Activated B cell treated with CpG ODN at 0.5 μM for 24 hours (primary cell): ENCODE measurements at regions not wholly inside any gene's neighbourhood (a gene's known extent, or its start where the extent isn't known, plus 50 kb on each side); places are given as distances from the start of the nearest gene placed in this dataset.

Source experiments
- ATAC-seq: fragments of 200-7000 bp; cut with Tn5 transposase; one replicate; pipeline ENCODE4 v1.10.0; 2021; ENCODE audit warnings: low read depth, mild to moderate bottlenecking, moderate library complexity
- CTCF ChIA-PET: fragments of 350-600 bp; sonication (Branson Sonifier 250); formaldehyde crosslinking; loops from one replicate; lab custom pipeline; 2021; ENCODE audit warnings: antibody characterized with exemption; lab: Charles Lee
- POLR2A ChIA-PET: fragments of 350-600 bp; sonication (Branson Sonifier 250); formaldehyde crosslinking; loops from one replicate; lab custom pipeline; 2021; ENCODE audit warnings: antibody characterized with exemption; lab: Charles Lee
- DNase-seq: peaks from one replicate; pipeline ENCODE4 v3.0.0; 2022
- H3K27ac Mint-ChIP-seq: one replicate; pipeline ENCODE4 v1.8.0; 2020; ENCODE audit warnings: mixed read lengths
- H3K27me3 Mint-ChIP-seq: one replicate; pipeline ENCODE4 v1.8.0; 2021; ENCODE audit warnings: mixed read lengths
- H3K36me3 Mint-ChIP-seq: one replicate; pipeline ENCODE4 v1.8.0; 2021; ENCODE audit warnings: low read depth, mixed read lengths
- H3K4me1 Mint-ChIP-seq: one replicate; pipeline ENCODE4 v1.8.0; 2021; ENCODE audit warnings: mixed read lengths
- H3K4me3 Mint-ChIP-seq: one replicate; pipeline ENCODE4 v1.8.0; 2020; ENCODE audit warnings: mild to moderate bottlenecking, mixed read lengths
- H3K9me3 Mint-ChIP-seq: one replicate; pipeline ENCODE4 v1.8.0; 2020; ENCODE audit warnings: mixed read lengths
- intact Hi-C: fragments of 100-400 bp; cut with micrococcal nuclease; formaldehyde crosslinking; loops from one replicate; pipeline ENCODE4 v1.15.1; 2024
- TF ChIP-seq, protein P1 (sequence below): fragments of 200-600 bp; IDR thresholded peaks from one replicate; pipeline ENCODE4 v1.8.0; 2022; ENCODE audit warnings: antibody characterized with exemption, mild to moderate bottlenecking

DNA sequence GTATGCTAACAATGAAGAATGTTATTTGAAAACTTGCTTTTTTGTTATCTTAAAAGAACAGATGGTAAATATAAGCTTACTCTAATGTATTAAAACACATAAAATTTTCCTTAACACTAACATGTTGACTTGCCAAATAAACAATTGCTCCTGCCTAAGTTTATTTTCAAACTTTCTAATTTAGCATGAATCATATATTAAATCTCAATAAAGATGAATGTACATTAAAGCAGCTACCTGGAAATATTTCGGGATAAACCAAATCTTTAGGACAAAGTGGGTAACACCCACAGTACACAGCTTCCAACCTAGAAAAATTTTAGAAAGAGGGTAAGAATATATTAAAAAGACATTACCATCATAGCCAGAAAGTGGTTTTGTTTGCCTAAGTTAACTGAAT, 567.4 kb downstream of the ZEB2 start:
- H3K4me3 Mint-ChIP-seq = no peak overlapping the region
- ChIA-PET POLR2A (no interaction called here), CTCF (no interaction called here)
- TF ChIP-seq, protein P1, sequence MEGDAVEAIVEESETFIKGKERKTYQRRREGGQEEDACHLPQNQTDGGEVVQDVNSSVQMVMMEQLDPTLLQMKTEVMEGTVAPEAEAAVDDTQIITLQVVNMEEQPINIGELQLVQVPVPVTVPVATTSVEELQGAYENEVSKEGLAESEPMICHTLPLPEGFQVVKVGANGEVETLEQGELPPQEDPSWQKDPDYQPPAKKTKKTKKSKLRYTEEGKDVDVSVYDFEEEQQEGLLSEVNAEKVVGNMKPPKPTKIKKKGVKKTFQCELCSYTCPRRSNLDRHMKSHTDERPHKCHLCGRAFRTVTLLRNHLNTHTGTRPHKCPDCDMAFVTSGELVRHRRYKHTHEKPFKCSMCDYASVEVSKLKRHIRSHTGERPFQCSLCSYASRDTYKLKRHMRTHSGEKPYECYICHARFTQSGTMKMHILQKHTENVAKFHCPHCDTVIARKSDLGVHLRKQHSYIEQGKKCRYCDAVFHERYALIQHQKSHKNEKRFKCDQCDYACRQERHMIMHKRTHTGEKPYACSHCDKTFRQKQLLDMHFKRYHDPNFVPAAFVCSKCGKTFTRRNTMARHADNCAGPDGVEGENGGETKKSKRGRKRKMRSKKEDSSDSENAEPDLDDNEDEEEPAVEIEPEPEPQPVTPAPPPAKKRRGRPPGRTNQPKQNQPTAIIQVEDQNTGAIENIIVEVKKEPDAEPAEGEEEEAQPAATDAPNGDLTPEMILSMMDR = no peak
- intact Hi-C loops = no loop called here
- no peaks in the 10 kb centered on the region for H3K27me3 Mint-ChIP-seq
- H3K4me1 Mint-ChIP-seq = no peaks in the 10 kb centered on the region
- peaks cover 6% of the 10 kb centered on the region for H3K36me3 Mint-ChIP-seq
- no peak for DNase-seq
- no peak for ATAC-seq
- no peak overlapping the region for H3K27ac Mint-ChIP-seq
- no peaks in the 10 kb centered on the region for H3K9me3 Mint-ChIP-seq

DNA sequence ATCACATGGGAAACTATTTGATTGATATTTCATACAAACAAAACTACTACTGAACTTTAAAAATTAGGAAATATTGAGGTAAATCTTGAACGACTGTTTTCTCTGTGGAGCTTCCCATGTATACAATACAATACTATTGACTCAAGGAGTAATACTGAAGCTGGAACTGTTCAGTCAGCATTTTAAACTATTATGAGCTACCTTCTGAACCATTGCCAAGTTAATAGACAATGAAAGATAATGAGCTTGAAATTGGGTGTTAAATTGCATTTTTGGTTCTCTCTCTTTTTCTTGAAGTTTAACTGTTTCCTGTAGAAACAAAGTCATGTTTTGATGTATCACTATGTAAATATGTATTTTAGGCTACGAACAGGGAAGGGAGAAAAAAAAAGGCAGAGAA, 569.2 kb downstream of the ZEB2 start:
- intact Hi-C loops = no loop called here
- H3K27ac Mint-ChIP-seq = no peak overlapping the region
- TF ChIP-seq, protein P1 = no peak
- H3K4me3 Mint-ChIP-seq = no peak overlapping the region
- H3K9me3 Mint-ChIP-seq = no peaks in the 10 kb centered on the region
- ChIA-PET POLR2A (no interaction called here), CTCF (no interaction called here)
- no peak for ATAC-seq
- H3K36me3 Mint-ChIP-seq = peaks cover 24% of the 10 kb centered on the region
- H3K27me3 Mint-ChIP-seq = no peaks in the 10 kb centered on the region
- no peak for DNase-seq
- H3K4me1 Mint-ChIP-seq = no peaks in the 10 kb centered on the region

DNA sequence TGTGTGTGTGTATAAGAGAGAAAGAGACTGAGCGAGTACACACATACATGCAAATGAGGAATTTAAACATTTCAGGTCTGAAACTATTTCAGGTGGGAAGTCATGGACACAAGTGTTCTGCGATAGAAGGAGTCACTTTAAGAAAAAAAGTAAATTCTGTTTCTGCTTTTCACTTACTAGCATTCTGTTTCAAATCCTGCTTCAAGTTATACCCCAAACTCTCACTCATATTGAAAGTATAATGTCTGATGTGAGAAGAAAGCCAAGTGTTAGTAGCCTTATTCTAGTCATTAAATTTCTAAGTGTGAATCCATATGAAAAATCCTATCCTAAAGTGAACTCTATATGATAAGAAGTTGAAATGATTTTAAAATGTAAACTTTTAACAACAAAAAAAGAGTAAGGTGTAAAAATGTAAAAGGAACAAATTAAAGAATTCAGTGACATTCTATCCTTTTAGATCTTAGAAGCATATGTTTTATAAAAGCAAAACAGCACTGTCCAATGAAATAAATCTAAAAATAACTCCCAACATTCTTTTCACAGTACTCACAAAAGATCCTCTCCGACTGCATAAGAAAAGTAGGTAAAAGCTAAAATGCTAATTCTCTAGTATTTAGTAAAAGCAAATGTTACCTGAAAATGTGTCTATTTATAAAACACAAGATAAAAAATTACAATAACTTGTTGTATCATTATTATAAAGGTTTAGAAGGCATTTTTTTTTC, 570.6 kb downstream of the ZEB2 start:
- Mint-ChIP-seq H3K27me3 (no peaks in the 10 kb centered on the region), H3K27ac (no peak overlapping the region), H3K36me3 (peaks cover 34% of the 10 kb centered on the region), H3K4me1 (no peaks in the 10 kb centered on the region), H3K9me3 (no peaks in the 10 kb centered on the region), H3K4me3 (no peak overlapping the region)
- no peak for ATAC-seq
- ChIA-PET CTCF (no interaction called here), POLR2A (no interaction called here)
- TF ChIP-seq, protein P1 = no peak
- intact Hi-C loops = no loop called here
- DNase-seq = no peak

DNA sequence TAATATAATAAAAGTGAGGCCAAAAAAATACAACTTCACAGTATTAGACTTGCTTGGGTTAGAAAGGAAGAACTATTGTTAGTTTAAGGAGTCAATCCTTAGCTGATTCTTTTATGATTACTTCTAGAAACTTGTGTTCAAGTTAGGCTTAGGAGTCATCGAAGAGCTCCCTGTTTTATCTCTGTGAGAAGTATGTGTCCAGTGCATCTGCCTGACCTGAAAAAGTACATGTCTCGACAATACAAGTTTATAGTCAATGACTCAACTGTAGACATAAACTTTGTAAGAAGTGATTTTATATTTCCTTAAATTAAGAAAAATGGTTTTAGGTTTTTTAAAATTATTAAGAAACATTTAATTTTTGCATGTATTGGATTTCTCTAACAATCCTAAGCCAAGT, 571.2 kb downstream of the ZEB2 start:
- H3K36me3 Mint-ChIP-seq = peaks cover 34% of the 10 kb centered on the region
- no peaks in the 10 kb centered on the region for H3K4me1 Mint-ChIP-seq
- intact Hi-C loops = no loop called here
- H3K9me3 Mint-ChIP-seq = no peaks in the 10 kb centered on the region
- POLR2A ChIA-PET = no interaction called here
- H3K27ac Mint-ChIP-seq = no peak overlapping the region
- no peak overlapping the region for H3K4me3 Mint-ChIP-seq
- DNase-seq (no peak), ATAC-seq (no peak)
- TF ChIP-seq, protein P1 = no peak
- no peaks in the 10 kb centered on the region for H3K27me3 Mint-ChIP-seq
- CTCF ChIA-PET = no interaction called here

DNA sequence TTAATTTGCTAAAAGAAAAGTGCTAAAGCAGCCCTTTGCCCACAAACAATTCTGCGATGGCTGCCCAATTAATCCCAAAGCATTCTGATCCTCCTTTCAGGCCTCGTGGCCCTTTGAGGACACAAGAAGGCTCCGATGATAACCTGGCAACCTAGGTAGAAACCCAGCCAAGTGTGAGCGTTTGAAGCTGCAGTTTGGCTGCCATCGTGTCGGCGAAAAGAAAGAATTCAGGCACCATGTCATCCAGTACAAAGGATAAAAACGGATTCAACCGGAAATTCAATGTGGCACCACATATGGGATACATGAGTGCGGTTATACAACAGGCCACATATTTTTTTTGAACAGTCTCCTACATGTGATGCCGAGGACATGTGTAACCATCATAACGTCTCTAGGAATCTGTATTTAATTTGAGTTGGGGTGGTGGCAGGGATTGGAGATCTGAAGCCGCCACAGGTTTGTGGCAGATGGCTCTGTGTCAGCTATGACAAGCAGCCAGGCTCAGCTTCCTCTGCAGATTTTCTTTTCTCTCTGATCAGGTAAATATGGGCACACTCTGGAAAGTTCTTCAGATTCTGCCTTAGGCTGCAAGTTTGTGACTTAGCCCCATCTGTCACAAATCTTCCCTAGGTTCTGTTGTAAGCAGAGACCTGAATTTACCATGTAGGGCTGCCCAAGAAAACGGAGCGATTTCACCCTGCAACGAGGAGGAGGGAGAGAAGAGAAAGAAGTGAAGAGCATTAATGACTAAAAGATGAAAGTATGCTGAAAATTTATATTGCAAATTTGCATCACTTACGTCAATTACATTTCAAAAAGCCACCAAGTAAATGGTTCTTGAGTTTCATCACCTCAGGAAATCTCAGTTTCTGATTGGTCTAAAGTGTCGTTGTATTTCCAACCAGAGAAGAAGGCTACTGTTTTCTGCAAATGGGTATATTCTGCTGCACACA, 573.2 kb downstream of the ZEB2 start:
- no peaks in the 10 kb centered on the region for H3K27me3 Mint-ChIP-seq
- no peak overlapping the region for H3K4me3 Mint-ChIP-seq
- TF ChIP-seq, protein P1 = no peak
- H3K4me1 Mint-ChIP-seq = no peaks in the 10 kb centered on the region
- no peak overlapping the region for H3K27ac Mint-ChIP-seq
- H3K36me3 Mint-ChIP-seq = peaks cover 32% of the 10 kb centered on the region
- intact Hi-C loops = no loop called here
- no peaks in the 10 kb centered on the region for H3K9me3 Mint-ChIP-seq
- POLR2A ChIA-PET = no interaction called here
- DNase-seq = no peak
- CTCF ChIA-PET = no interaction called here
- no peak for ATAC-seq
